ENCODE measurements at regions not wholly inside any gene's neighbourhood (a gene's known extent, or its start where the extent isn't known, plus 50 kb on each side); places are given as distances from the start of the nearest gene placed in this dataset.

DNA sequence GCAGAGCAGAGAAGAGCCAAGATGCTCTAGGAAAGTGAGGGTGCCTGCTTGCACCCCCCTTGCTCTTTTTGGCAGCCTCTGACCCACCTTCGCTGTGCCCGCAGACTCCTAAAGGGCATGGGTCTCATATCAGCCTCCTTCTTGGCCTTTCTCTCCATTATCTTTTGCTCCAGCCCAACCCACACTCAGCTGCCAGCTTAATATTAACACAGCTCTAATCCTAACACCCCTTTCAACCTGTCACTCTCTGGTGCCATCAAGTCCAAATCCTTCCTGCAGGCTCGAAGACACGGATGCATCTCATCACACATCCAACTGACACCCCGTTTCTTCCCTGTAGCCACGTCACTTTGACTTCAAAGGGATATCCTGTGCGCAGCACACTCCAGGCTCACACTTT, 171.6 kb upstream of the AUTS2 start:
- TF ChIP-seq, protein P1, sequence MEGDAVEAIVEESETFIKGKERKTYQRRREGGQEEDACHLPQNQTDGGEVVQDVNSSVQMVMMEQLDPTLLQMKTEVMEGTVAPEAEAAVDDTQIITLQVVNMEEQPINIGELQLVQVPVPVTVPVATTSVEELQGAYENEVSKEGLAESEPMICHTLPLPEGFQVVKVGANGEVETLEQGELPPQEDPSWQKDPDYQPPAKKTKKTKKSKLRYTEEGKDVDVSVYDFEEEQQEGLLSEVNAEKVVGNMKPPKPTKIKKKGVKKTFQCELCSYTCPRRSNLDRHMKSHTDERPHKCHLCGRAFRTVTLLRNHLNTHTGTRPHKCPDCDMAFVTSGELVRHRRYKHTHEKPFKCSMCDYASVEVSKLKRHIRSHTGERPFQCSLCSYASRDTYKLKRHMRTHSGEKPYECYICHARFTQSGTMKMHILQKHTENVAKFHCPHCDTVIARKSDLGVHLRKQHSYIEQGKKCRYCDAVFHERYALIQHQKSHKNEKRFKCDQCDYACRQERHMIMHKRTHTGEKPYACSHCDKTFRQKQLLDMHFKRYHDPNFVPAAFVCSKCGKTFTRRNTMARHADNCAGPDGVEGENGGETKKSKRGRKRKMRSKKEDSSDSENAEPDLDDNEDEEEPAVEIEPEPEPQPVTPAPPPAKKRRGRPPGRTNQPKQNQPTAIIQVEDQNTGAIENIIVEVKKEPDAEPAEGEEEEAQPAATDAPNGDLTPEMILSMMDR (IDR thresholded peaks at IDR 0.05; ENCODE audit: low read depth, low read length, poor library complexity, severe bottlenecking) = no peak
- no peak for TF ChIP-seq EZH2phosphoT487 (IDR thresholded peaks at IDR 0.05; ENCODE audit: borderline replicate concordance, low read length)

All from DOHH2 (cell line).